Peyer's patch (tissue), 4 donors: ENCODE measurements at regions not wholly inside any gene's neighbourhood (a gene's known extent, or its start where the extent isn't known, plus 50 kb on each side); places are given as distances from the start of the nearest gene placed in this dataset.

Source experiments
- CTCF ChIP-seq, 6 experiments: fragments of 450-650 bp in 4 of 6; fragments of 200-600 bp in 2 of 6; sonication (generic) in 1 of 6; IDR thresholded peaks; one replicate each; pipeline ENCODE4 v1.5.1; 2017 to 2019; ENCODE audit warnings: antibody characterized with exemption in 6 of 6, mild to moderate bottlenecking in 3 of 6, moderate library complexity in 1 of 6
- POLR2A ChIP-seq, 2 donors: fragments of 450-650 bp; IDR thresholded peaks; one replicate each; pipeline ENCODE4 v1.5.1; 2017; ENCODE audit warnings: antibody characterized with exemption in 2 of 2, mild to moderate bottlenecking in 2 of 2, moderate library complexity in 2 of 2

GRCh38 chr12:83848702-83849101 is 1063.9 kb downstream of the SLC6A15 start:
- no peak for TF ChIP-seq CTCF (IDR thresholded peaks at IDR 0.05)
- TF ChIP-seq POLR2A (IDR thresholded peaks at IDR 0.05) = no peak
